ENCODE measurements at regions not wholly inside any gene's neighbourhood (a gene's known extent, or its start where the extent isn't known, plus 50 kb on each side); places are given as distances from the start of the nearest gene placed in this dataset.

- Histone ChIP-seq H3K27ac (no peak overlapping the region), H3K36me3 (peaks cover 0 to 6% (median 0%) of the 10 kb centered on the region in 6 donors), H3K4me1 (peaks cover 8 to 93% (median 52%) of the 10 kb centered on the region in 6 donors), H3K4me3 (no peak overlapping the region), H3K27me3 (replicated peaks in 1 of 7) (no peaks in the 10 kb centered on the region), H3K9me3 (no peaks in the 10 kb centered on the region)
- WGBS, 5 donors: 0 to 87% (median 61%) methylated on average over 1 of the region's 1 CpG
- TF ChIP-seq POLR2A (IDR thresholded peaks at IDR 0.05): no peak
- TF ChIP-seq POLR2AphosphoS5 (IDR thresholded peaks at IDR 0.05): no peak
- no peak for TF ChIP-seq CTCF (IDR thresholded peaks at IDR 0.05 in 8 of 11, conservative IDR thresholded peaks at IDR 0.05 in 3 of 11)
- no peak for DNase-seq
- intact Hi-C loops (cut with DNase I; ENCODE audit: low total_unique reads): no loop called here
Observed at GRCh38 chr18:46207985-46208384, 103.8 kb downstream of the HAUS1 start.

- Histone ChIP-seq H3K27ac (no peak overlapping the region), H3K36me3 (peaks cover 0 to 6% (median 0%) of the 10 kb centered on the region in 6 donors), H3K9me3 (no peaks in the 10 kb centered on the region), H3K4me3 (no peak overlapping the region), H3K4me1 (peaks cover 12 to 93% (median 51%) of the 10 kb centered on the region in 6 donors), H3K27me3 (replicated peaks in 1 of 7) (no peaks in the 10 kb centered on the region)
- intact Hi-C loops (cut with DNase I; ENCODE audit: low total_unique reads): no loop called here
- TF ChIP-seq POLR2AphosphoS5 (IDR thresholded peaks at IDR 0.05) (no peak), POLR2A (IDR thresholded peaks at IDR 0.05) (no peak), CTCF (IDR thresholded peaks at IDR 0.05 in 8 of 11, conservative IDR thresholded peaks at IDR 0.05 in 3 of 11) (no peak)
- no peak for DNase-seq
Observed at GRCh38 chr18:46209161-46209560, 105.0 kb downstream of the HAUS1 start.

- TF ChIP-seq CTCF (IDR thresholded peaks at IDR 0.05 in 8 of 11, conservative IDR thresholded peaks at IDR 0.05 in 3 of 11) (no peak), POLR2A (IDR thresholded peaks at IDR 0.05) (no peak), POLR2AphosphoS5 (IDR thresholded peaks at IDR 0.05) (no peak)
- Histone ChIP-seq H3K4me1 (peaks cover 12 to 87% (median 42%) of the 10 kb centered on the region in 6 donors), H3K27ac (peak overlapping the region in 3 of 8 donors; percentile 15 to 48 (median 42)), H3K9me3 (no peaks in the 10 kb centered on the region), H3K4me3 (no peak overlapping the region), H3K27me3 (replicated peaks in 1 of 7) (no peaks in the 10 kb centered on the region), H3K36me3 (peaks cover 0 to 18% (median 11%) of the 10 kb centered on the region in 6 donors)
- no peak for DNase-seq
- WGBS, 5 donors: 0 to 4% (median 2%) methylated on average over 1 of the region's 1 CpG
- intact Hi-C loops (cut with DNase I; ENCODE audit: low total_unique reads): no loop called here
Observed at GRCh38 chr18:46211816-46212215, 107.6 kb downstream of the HAUS1 start.

GRCh38 chr18:46212398-46212797 lies 108.2 kb downstream of the HAUS1 start:
- peak overlapping the region in 3 of 8 donors; percentile 15 to 48 (median 42) for H3K27ac ChIP-seq
- H3K4me1 ChIP-seq: peaks cover 12 to 92% (median 42%) of the 10 kb centered on the region in 6 donors
- no peaks in the 10 kb centered on the region for H3K9me3 ChIP-seq
- H3K36me3 ChIP-seq: peaks cover 0 to 24% (median 14%) of the 10 kb centered on the region in 6 donors
- intact Hi-C loops (cut with DNase I; ENCODE audit: low total_unique reads): no loop called here
- WGBS, 5 donors: 83 to 89% (median 87%) methylated on average over 2 of the region's 2 CpGs
- H3K4me3 ChIP-seq: no peak overlapping the region
- no peaks in the 10 kb centered on the region for H3K27me3 ChIP-seq (replicated peaks in 1 of 7)
- DNase-seq: no peak
- no peak for TF ChIP-seq POLR2A (IDR thresholded peaks at IDR 0.05)
- no peak for TF ChIP-seq CTCF (IDR thresholded peaks at IDR 0.05 in 8 of 11, conservative IDR thresholded peaks at IDR 0.05 in 3 of 11)

Data from spleen (tissue), 11 donors.